BLaER1 treated with 17β-estradiol and CSF1 and Interleukin-3, amounts not matched to agents 10 nM and 100 nM (cell line): ENCODE measurements at regions not wholly inside any gene's neighbourhood (a gene's known extent, or its start where the extent isn't known, plus 50 kb on each side); places are given as distances from the start of the nearest gene placed in this dataset.
"Not testable (repeated sequence)": the region's sequence is repeated elsewhere in the genome, so short reads cannot be mapped to it uniquely, and the experiment has no call there.

Source experiments
- H3K27ac ChIP-seq, 11 experiments: shearing (Covaris generic); formaldehyde crosslinking; 2 replicates each; pipeline ENCODE4 v1.8.1; 2022
- H3K27me3 ChIP-seq, 11 experiments: shearing (Covaris generic); formaldehyde crosslinking; 2 replicates each; pipeline ENCODE4 v1.8.1; 2022
- H3K36me3 ChIP-seq, 11 experiments: shearing (Covaris generic); formaldehyde crosslinking; 2 replicates each; pipeline ENCODE4 v1.8.1; 2022
- H3K4me1 ChIP-seq, 10 experiments: shearing (Covaris generic); formaldehyde crosslinking; 2 replicates each; pipeline ENCODE4 v1.8.1; 2022
- H3K4me2 ChIP-seq, 11 experiments: shearing (Covaris generic); formaldehyde crosslinking; 2 replicates each; pipeline ENCODE4 v1.8.1; 2022
- H3K4me3 ChIP-seq, 10 experiments: shearing (Covaris generic); formaldehyde crosslinking; 2 replicates each; pipeline ENCODE4 v1.8.1; 2022
- H3K9ac ChIP-seq, 11 experiments: shearing (Covaris generic); formaldehyde crosslinking; 2 replicates each; pipeline ENCODE4 v1.8.1; 2022
- H3K9me3 ChIP-seq, 11 experiments: shearing (Covaris generic); formaldehyde crosslinking; replicated peaks in 1 of 11; 2 replicates each; pipeline ENCODE4 v1.8.1; 2022
- H4K20me1 ChIP-seq, 11 experiments: shearing (Covaris generic); formaldehyde crosslinking; 2 replicates each; pipeline ENCODE4 v1.8.1; 2022
- Cebpa-rat ChIP-seq, 11 experiments: shearing (Covaris generic); IDR thresholded peaks; 2 replicates each; pipeline ENCODE4 v1.8.1; 2022

DNA sequence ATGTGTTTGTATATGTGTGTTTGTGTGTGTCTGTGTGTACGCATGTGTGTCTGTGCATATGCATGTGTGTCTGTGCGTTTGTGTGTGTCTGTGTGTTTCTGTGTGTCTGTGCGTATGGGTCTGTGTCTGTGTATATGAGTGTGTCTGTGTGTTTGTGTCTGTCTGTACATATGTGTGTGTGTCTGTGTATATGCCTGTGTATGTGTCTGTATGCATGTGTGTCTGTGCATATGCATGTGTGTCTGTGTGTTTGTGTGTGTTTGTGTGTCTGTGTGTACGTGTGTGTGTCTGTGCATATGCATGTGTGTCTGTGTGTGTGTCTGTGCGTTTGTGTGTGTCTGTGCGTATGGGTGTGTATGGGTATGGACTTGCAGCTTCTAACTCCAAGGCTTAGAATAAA lies 174.0 kb upstream of the NOX3 start:
- no peak for TF ChIP-seq Cebpa-rat (IDR thresholded peaks at IDR 0.05)
- no peak overlapping the region for H3K4me3 ChIP-seq
- peaks cover 6 to 19% (median 12%) of the 10 kb centered on the region in 11 experiments; a peak in 19 of 22 replicates for H3K9me3 ChIP-seq
- no peak overlapping the region for H3K27ac ChIP-seq
- no peaks in the 10 kb centered on the region for H4K20me1 ChIP-seq
- H3K36me3 ChIP-seq: no peaks in the 10 kb centered on the region
- no peaks in the 10 kb centered on the region for H3K27me3 ChIP-seq
- H3K9ac ChIP-seq: no peak overlapping the region
- H3K4me2 ChIP-seq: no peak overlapping the region
- H3K4me1 ChIP-seq: no peaks in the 10 kb centered on the region

DNA sequence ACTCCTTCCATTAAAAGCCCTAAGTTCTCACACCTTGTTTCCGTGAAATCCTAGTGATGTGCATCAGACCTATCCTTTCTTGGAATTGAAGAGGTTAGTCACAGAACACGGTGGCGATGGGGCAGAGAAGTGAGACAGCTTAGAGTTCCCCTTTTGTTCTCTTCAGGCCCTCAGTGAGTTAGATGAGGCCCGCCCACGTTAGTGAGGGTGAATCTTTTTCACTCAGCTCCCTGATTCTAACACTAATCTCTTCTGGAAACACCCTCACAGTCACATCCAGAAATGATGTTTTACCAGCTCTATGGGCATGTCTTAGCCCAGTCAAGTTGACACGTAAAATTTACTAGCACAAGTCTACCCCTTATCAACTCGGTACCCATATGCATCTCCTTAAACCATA lies 172.7 kb upstream of the NOX3 start:
- H4K20me1 ChIP-seq: no peaks in the 10 kb centered on the region
- no peaks in the 10 kb centered on the region for H3K4me1 ChIP-seq
- H3K9me3 ChIP-seq: peaks cover 6 to 19% (median 12%) of the 10 kb centered on the region in 11 experiments; a peak in 19 of 22 replicates
- H3K4me3 ChIP-seq: no peak overlapping the region
- no peaks in the 10 kb centered on the region for H3K27me3 ChIP-seq
- no peak for TF ChIP-seq Cebpa-rat (IDR thresholded peaks at IDR 0.05)
- H3K27ac ChIP-seq: no peak overlapping the region
- H3K9ac ChIP-seq: no peak overlapping the region
- no peaks in the 10 kb centered on the region for H3K36me3 ChIP-seq
- H3K4me2 ChIP-seq: no peak overlapping the region

DNA sequence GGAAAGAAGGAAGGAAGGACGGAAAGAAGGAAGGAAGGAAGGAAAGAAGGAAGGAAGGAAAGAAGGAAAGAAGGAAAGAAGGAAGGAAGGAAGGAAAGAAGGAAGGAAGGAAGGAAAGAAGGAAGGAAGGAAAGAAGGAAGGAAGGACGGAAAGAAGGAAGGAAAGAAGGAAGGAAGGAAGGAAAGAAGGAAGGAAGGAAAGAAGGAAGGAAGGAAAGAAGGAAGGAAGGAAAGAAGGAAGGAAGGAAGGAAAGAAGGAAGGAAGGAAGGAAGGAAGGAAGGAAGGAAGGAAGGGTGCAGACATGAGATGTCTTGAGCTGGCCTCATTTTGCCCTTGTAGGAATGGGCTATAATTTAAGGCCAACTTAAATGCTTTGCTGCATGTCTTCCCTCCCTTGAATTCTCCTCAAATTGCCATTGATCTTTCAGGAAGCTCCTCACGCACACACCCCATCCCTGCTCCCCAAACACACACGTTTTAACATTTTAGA lies 172.1 kb upstream of the NOX3 start:
- not testable (repeated sequence) for H3K4me2 ChIP-seq, H3K27ac ChIP-seq, H4K20me1 ChIP-seq, H3K36me3 ChIP-seq, H3K4me3 ChIP-seq, H3K27me3 ChIP-seq, H3K9ac ChIP-seq, H3K4me1 ChIP-seq
- H3K9me3 ChIP-seq: peaks cover 6 to 19% (median 12%) of the 10 kb centered on the region in 11 experiments; a peak in 19 of 22 replicates

DNA sequence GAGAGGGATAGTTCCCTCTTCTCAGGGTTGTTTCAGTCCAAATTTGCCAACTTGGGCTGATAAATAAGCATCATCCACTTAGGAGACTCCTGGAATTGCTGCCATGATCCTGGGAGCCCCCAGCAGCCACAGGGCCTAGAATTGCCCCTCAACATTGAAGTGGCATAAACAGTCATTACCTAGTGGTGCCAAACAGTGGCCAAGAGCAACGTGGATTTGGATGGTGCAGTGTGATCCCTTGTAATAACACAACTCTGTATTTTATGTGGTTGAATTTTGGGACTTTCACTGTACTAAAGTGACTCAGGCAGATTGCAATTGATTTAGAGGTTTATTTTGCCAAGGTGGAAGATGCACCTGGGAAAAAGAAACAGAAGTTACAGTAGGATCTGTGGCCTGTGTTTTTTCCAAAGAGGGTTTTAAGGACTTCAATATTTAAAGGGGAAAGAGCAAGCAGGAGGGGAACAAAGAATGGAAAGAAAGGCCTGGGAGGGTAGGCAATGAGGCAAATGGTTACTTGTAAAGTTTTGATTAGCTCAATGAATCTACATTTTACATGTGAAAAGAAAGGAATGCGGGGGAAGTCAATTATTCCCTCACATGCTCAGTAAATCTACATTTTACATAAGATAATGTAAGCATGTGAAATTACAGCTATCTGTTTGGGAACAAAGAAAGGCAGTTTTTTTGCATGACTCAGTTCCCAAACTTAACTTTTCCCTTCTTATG lies 168.0 kb upstream of the NOX3 start:
- Histone ChIP-seq H3K27ac (no peak overlapping the region), H3K9ac (no peak overlapping the region), H3K4me2 (no peak overlapping the region), H3K4me1 (no peaks in the 10 kb centered on the region), H4K20me1 (no peaks in the 10 kb centered on the region), H3K9me3 (peaks cover 5 to 19% (median 12%) of the 10 kb centered on the region in 11 experiments; a peak in 18 of 22 replicates), H3K4me3 (no peak overlapping the region), H3K36me3 (no peaks in the 10 kb centered on the region), H3K27me3 (no peaks in the 10 kb centered on the region)
- TF ChIP-seq Cebpa-rat (IDR thresholded peaks at IDR 0.05): no peak

DNA sequence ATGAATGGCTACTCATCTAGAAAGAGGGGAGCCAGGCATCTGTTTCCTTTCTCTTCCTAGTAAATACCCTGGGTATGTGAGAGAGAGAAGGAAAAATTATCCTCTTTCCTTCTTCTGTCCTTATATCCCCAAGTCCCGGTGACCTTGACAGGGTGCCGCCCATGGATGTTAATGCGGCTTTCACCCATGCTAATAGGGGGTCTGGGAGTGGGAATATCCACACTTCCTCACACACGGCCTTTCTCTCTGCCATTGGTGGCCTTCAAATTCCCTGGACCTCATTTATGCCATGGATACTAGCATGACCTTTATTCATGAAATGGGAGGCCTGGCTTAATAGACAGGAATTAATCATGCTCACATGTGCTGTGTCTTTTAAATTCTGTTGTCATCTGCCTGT lies 159.0 kb upstream of the NOX3 start:
- no peak overlapping the region for H3K4me2 ChIP-seq
- no peaks in the 10 kb centered on the region for H3K4me1 ChIP-seq
- no peaks in the 10 kb centered on the region for H3K36me3 ChIP-seq
- H3K27me3 ChIP-seq: no peaks in the 10 kb centered on the region
- no peak overlapping the region for H3K9ac ChIP-seq
- H3K9me3 ChIP-seq: peaks cover 58 to 67% (median 61%) of the 10 kb centered on the region in 11 experiments
- H3K4me3 ChIP-seq: no peak overlapping the region
- H4K20me1 ChIP-seq: no peaks in the 10 kb centered on the region
- TF ChIP-seq Cebpa-rat (IDR thresholded peaks at IDR 0.05): no peak
- no peak overlapping the region for H3K27ac ChIP-seq

DNA sequence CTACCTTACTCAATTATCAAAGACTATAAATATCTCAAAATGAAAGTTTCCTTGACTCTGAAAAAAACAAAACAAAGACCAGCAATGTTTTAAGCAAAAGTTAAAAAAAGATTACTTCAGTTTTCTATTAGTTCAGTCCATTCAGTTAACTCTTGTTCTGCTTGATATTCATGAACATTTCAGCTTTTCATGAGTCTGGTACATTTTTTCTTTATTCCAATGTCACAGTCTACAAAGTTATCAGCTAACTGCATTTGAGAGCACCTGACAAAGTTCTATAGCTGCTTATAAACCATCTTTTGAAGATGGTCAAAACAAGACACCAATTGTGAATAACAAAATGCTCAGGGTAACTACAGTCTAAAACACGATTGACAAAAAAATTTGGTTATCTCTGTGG lies 156.1 kb upstream of the NOX3 start:
- no peak overlapping the region for H3K4me3 ChIP-seq
- H3K9me3 ChIP-seq: peaks cover 58 to 68% (median 62%) of the 10 kb centered on the region in 11 experiments

DNA sequence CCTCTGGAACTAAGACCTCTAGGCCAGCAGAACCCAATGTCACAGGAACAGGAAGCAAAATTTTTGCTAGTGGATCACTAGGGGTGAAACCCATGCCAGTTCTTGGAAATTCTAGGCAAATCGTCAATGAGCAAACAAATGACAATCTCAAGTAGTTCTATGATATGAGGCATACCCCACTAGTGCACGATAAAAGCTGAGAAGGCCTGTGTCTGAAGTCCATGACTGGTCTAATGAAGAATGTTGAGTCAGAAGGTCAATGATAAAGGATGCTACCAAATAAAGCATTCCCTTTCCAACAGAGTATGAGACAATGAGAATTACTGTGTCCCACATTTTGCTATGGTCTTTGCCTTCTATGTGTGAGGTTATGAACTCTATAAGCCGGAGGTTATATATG lies 149.4 kb upstream of the NOX3 start:
- H3K9me3 ChIP-seq: peaks cover 2 to 9% (median 4%) of the 10 kb centered on the region in 11 experiments; a peak in 16 of 22 replicates
- no peak for TF ChIP-seq Cebpa-rat (IDR thresholded peaks at IDR 0.05)
- no peak overlapping the region for H3K4me2 ChIP-seq
- H3K36me3 ChIP-seq: no peaks in the 10 kb centered on the region
- no peaks in the 10 kb centered on the region for H3K27me3 ChIP-seq
- no peak overlapping the region for H3K27ac ChIP-seq
- no peaks in the 10 kb centered on the region for H3K4me1 ChIP-seq
- no peak overlapping the region for H3K4me3 ChIP-seq
- no peak overlapping the region for H3K9ac ChIP-seq
- no peaks in the 10 kb centered on the region for H4K20me1 ChIP-seq

More for the DNA sequence above, 156.1 kb upstream of the NOX3 start:
- H3K9ac ChIP-seq: no peak overlapping the region
- H3K36me3 ChIP-seq: no peaks in the 10 kb centered on the region
- H3K27ac ChIP-seq: no peak overlapping the region
- H3K4me2 ChIP-seq: no peak overlapping the region
- H4K20me1 ChIP-seq: no peaks in the 10 kb centered on the region
- no peak for TF ChIP-seq Cebpa-rat (IDR thresholded peaks at IDR 0.05)
- H3K4me1 ChIP-seq: no peaks in the 10 kb centered on the region
- no peaks in the 10 kb centered on the region for H3K27me3 ChIP-seq

DNA sequence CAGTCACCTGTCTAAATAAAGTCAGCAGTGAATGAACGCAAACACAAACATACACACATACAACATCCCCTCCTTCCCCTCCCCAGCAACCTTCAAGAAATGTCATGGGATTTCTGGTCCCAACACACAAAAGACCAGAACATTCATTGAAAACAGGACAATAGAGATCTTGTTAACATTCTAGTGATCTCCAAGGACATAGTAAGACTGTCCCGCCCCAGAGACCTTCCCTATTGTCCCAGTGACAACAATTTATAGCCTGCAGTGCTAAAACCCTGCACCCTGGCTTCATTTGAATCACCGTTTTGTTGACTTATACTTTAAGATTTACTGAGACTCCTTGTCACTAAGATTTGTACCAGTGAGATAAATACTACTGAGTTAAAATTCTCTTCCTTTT lies 143.9 kb upstream of the NOX3 start:
- Histone ChIP-seq H3K4me3 (no peak overlapping the region), H3K36me3 (no peaks in the 10 kb centered on the region), H3K4me2 (no peak overlapping the region), H3K27ac (no peak overlapping the region), H3K4me1 (peaks cover 0 to 9% (median 0%) of the 10 kb centered on the region in 10 experiments; a peak in 5 of 20 replicates), H3K9me3 (no peaks in the 10 kb centered on the region), H3K27me3 (no peaks in the 10 kb centered on the region), H4K20me1 (no peaks in the 10 kb centered on the region), H3K9ac (no peak overlapping the region)
- TF ChIP-seq Cebpa-rat (IDR thresholded peaks at IDR 0.05): no peak

DNA sequence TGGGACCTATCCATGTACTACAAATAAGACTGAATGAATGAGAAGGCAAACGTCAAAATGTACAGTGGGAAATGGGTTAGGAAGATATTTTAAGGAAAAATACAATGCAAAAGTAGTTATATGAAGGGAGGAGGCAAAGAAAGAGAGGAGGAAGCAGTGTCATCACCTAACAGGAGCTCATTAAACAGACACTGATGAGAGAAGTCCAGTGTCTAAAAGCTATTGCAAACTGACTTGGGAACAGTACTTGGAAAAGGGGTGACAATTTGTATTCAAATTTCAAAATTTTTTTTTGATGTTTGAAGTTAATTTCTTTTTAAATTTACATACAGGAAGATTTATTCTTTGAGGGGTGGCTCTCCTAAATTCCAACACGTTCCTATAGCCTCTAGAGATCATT lies 143.5 kb upstream of the NOX3 start:
- Histone ChIP-seq H3K9me3 (no peaks in the 10 kb centered on the region), H3K4me2 (no peak overlapping the region), H3K27ac (no peak overlapping the region), H3K27me3 (no peaks in the 10 kb centered on the region), H3K4me1 (peaks cover 0 to 9% (median 0%) of the 10 kb centered on the region in 10 experiments; a peak in 5 of 20 replicates), H3K36me3 (no peaks in the 10 kb centered on the region), H3K9ac (no peak overlapping the region), H4K20me1 (no peaks in the 10 kb centered on the region), H3K4me3 (no peak overlapping the region)
- TF ChIP-seq Cebpa-rat (IDR thresholded peaks at IDR 0.05): no peak

DNA sequence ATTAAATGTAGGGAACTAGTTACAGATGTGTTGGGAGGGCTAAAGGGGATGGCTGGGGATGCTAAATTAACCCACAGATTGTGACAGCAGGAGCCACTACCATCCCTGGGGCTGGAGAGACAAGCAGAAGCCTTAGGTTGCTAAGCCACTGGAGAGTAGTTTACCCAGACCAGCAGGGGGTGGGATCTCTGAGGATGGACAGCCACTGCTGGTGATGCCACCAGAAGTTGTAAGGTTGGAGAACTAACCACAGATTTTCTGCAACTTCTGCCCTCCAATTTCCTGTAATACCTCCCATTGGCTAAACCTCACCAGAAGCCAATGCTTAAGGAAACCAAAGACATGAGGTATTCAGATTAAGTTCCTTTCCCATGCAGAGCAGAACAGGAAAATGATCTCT lies 139.6 kb upstream of the NOX3 start:
- Histone ChIP-seq H3K4me1 (peaks cover 0 to 9% (median 0%) of the 10 kb centered on the region in 10 experiments; a peak in 5 of 20 replicates), H3K27me3 (no peaks in the 10 kb centered on the region), H3K9me3 (no peaks in the 10 kb centered on the region), H3K27ac (no peak overlapping the region), H3K4me2 (peak overlapping the region in 2 of 11 experiments; percentile 22 to 28; a peak in 4 of 22 replicates), H4K20me1 (no peaks in the 10 kb centered on the region), H3K4me3 (no peak overlapping the region), H3K9ac (no peak overlapping the region), H3K36me3 (no peaks in the 10 kb centered on the region)
- no peak for TF ChIP-seq Cebpa-rat (IDR thresholded peaks at IDR 0.05)
